Ovary (tissue), 3 donors: ENCODE measurements at regions not wholly inside any gene's neighbourhood (a gene's known extent, or its start where the extent isn't known, plus 50 kb on each side); places are given as distances from the start of the nearest gene placed in this dataset.

Experiments
- CTCF ChIP-seq, 3 donors: fragments of 450-650 bp in 2 of 3; fragments of 200-600 bp in 1 of 3; IDR thresholded peaks; one replicate each; pipeline versions ENCODE4 v1.5.1 to v1.8.0; 2016 to 2022; ENCODE audit warnings: antibody characterized with exemption in 3 of 3, mild to moderate bottlenecking in 1 of 3
- POLR2A ChIP-seq: fragments of 450-650 bp; IDR thresholded peaks from one replicate; pipeline ENCODE4 v1.6.1; 2017; ENCODE audit warnings: antibody characterized with exemption, mild to moderate bottlenecking, moderate library complexity
- donor health status: DM: no; HTN: no; CAD: no.

GRCh38 chr4:181078196-181078595 is 1165.0 kb upstream of the TENM3 start:
- TF ChIP-seq CTCF (IDR thresholded peaks at IDR 0.05) = no peak
- no peak for TF ChIP-seq POLR2A
